ENCODE measurements at regions not wholly inside any gene's neighbourhood (a gene's known extent, or its start where the extent isn't known, plus 50 kb on each side); places are given as distances from the start of the nearest gene placed in this dataset.
"Not testable (repeated sequence)": the region's sequence is repeated elsewhere in the genome, so short reads cannot be mapped to it uniquely, and the experiment has no call there.

DNA sequence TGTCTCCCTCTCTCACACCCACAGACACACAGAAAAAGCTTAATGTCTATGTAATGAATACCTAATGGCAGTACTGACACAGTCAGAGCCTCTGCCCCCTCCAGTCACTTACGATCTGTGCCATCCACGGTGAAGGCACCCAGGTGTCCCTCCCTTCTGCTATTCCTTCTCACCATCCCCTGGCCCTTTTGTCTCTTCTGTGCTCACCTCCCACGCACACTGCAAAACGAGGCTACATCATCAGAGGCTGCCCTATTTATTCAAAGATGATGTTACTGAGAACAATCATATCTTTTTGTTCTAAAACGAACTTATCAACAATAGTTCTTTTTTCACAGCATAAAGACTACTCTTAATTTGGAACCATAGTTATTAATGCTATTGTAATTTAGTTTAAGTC lies 246.9 kb upstream of the MKLN1 start:
- DNase-seq (ENCODE audit: low read depth) = no peak

DNA sequence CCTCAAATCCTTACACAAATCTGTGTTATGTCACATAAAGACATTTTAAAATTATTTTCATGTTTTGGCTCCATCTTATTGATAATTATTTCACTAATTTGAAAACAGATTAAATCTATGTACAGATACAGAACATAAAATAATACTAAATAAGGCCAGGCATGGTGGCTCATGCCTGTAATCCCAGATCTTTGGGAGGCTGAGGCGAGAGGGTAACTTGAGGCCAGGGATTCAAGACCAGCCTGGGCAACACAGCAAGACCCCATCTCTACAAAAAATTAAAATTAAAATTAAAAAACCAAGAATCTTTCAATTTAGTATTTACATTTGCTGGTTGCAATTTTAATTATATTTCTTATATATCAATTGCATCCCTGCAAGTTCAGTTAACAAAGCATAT lies 246.4 kb upstream of the MKLN1 start:
- DNase-seq (ENCODE audit: low read depth) = no peak

DNA sequence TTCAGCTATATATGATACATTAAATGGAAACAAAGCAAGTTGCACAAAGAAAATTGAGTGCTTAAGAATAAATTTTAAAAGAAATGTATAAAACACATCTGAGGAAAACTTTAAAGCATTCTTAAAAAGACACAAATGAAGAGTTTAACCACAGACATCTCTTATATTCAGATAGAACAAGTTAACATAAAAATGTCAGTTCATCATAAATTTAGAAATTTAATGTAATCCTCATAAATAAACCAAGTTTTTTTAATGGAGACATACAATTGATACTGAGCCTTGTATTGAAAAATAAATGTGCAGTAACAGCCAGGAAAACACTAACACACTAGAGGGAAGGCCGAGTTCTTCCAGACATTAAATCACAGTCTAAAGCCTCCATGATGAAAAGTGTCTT lies 243.9 kb upstream of the MKLN1 start:
- DNase-seq (ENCODE audit: low read depth) = no peak

DNA sequence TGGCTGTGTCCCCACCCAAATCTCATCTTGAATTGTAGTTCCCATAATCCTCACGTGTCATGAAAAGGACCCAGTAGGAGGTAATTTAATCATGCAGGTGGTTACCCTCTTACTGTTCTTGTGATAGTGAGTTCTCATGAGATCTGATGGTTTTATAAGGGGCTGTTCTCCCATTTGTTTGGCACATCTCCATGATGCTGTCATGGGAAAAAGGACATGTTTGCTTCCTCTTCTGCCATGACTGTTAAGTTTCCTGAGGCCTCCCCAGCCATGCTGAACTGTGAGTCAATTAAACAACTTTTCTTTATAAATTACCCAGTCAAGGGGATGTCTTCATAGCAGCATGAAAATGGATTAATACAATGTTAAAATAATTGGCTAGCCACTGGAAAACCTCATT lies 243.3 kb upstream of the MKLN1 start:
- DNase-seq (ENCODE audit: low read depth) = not testable (repeated sequence)

DNA sequence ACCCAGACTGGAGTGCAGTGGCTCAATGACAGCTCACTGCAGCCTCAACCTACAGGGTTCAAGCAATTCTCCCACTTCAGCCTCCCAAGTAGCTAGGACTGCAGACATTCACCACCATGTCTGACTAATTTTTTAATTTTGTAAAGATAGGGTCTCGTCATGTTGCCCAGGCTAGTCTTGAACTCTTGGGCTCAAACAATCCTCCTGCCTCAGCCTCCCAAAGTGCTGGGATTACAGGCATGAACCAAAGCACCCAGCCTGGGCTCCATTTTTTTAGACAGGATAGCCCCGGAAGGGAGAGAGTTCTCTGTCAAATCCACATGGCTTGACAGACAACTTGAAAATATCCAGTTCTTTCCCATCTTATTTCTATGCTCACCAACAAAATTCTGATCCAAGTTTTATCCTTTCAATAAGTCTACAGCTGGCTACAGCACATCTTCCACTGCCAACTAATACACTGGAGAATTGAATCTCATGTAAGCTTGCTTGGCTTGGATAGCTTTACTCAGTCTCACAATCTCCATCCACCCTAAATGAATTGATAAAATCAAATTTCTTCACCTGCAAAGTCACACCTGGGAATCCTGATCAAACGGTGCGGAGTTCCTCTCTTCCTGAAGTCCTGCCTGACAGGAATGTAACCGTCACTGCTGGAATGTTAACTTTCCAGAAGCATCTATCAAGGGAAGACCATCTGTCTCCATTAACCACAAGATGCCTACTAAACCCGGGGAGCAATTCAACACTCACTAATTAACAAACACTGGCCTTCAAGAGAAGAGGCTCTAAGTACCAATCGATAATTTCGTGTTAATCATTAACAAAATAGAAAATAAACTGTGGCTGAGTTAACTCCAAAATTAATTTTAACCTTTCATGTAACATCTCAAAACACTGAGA lies 239.7 kb upstream of the MKLN1 start:
- no peak for DNase-seq (ENCODE audit: low read depth)

DNA sequence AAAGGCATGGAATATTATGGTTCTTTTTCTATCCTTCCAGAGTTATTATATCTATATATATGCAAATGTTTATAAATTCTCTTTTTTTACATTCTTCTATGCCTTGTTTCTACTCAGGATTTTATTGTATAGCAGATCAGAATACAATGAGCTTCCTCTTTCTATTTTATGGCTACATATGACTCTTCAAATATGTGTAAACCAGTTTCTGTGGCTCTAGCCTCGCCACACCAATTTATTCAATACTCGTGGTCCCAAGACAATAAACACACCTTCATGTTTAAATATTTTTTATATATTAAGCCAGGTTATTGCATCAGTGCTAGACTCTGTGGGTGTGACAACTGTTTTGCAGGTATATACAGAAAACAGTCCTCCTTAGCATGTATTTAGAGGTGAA lies 237.5 kb upstream of the MKLN1 start:
- DNase-seq (ENCODE audit: low read depth) = no peak

DNA sequence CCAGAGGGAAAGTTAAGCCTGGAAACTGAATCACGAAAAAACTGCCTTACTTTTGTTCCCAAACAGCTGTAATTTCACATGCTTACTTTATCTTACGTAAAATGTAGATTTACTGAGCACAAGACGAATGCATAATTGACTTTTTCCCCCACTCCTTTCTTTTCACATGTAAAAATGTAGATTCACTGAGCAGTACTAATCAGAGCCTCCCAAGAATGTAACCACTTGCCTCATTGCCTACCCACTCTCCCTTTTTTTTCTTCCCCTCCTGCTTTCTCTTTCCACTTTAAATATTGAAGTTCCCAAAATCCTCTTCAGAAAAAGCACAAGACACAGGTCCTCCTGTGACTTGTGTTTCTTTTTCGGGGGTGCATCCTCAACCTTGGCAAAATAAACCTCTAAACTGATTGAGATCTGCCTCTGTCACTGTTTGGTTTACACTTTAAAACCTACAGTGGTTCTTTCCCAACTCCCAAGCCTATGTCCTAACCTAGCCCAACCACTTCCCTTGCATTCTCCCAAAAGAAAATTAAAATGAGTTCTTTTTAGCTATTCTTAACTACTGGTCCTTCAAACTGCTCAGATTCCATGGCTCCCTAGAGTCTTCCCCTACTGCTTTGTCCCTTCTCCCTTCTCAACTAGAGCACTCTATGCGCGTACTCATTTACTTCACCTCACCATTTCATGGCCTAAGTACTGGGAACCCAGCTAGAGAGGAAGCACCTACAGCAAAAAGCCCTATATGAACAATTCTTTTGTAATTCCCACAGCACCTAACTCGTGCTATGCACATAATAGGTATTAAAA lies 236.6 kb upstream of the MKLN1 start:
- DNase-seq (ENCODE audit: low read depth) = no peak

DNA sequence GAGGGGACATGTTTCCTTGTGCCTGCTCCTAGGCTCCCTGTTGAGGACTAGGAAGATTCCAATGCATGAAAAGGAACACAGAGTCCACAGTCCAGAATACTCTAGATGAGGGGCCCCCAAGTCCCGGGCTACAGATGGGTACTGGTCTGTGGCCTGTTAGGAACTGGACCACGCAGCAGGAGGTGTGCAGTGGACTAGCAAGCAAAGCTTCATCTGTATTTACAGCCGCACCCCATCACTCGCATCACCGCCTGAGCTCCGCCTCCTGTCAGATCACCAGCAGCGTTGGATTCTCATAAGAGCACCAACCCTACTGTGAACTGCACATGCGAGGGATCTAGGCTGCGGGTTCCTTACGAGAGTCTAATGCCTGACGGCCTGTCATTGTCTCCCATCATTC lies 233.0 kb upstream of the MKLN1 start:
- no peak for DNase-seq (ENCODE audit: low read depth)

DNA sequence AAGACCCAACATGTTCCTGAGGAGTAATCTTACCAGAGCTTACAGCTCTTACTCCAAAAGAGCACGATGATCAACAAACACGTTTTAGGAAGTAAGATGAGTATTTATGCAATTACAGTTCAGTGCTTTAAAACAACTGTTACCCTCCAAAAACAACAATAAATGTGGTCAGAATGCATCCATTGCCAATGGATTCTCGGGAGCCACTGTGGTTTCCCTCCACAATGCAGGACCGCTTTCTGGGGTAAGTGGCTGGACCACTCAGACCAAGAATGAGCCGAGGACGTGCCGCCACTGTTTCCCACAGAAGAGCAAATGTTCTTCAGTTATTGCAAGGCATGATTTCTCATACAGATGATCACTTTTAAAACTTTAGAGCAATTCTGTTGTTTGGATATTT lies 232.3 kb upstream of the MKLN1 start:
- DNase-seq (ENCODE audit: low read depth) = no peak

DNA sequence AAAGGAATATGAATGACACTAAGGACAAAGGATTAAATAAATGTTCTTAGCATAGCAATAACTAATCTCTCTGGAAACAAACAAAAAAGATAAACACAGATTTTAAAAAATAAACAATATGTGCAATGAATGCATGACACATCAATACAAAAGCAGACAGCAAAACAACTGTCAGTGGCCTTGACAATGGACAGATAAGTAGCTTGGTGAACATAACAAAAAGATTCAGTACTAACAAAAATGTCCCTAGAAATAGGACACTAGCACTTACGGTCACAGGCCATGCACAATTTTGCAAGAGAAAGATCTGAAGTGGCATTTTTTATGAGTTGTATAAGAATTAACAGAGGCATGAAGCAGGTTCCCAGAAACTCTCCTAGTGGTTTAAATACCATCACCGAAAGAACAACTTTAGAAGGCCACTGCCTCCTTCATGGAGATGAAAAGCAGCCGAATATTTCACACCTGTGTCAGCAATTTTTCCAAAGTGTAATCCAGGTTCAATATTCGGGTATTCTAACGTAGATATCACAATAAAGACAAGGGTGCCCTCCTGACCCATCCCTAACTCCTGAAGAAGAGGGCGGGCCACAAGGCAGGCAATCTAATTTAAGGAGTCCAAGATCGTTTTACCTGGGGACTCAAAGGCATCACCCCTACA lies 231.3 kb upstream of the MKLN1 start:
- no peak for DNase-seq (ENCODE audit: low read depth)

DNA sequence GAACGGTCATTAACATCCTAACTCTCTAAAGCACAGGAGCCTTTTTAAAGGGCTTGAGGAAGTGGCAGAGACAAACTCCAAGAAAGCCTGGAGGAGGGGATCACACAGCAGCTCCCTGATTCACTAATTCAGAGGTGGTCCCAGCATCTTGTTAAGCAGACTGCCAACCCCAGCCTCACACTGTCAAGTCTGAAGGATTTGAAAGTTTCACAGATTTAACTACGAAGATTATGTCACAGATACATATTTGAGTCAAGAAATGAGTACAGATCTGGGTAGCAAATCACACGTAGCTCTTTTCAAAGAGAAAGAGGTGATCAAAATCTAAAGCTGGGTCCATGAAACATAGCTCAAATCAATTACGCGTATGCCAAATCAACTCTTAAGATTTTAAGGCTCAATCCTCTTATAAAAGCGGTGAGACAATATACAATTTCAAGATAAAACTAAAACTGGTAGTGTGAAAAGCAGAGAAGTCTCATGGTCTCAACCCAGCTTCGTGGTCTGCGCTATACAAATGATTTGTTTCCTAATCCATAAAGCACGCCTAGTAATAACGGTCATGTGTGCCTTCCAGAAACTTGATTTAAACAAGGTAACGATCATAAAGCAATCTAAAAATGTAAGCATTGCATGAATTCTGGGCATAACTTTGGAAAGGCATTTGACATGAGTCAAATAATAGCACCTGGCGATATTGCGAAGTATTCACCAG lies 229.9 kb upstream of the MKLN1 start:
- DNase-seq (ENCODE audit: low read depth) = no peak

DNA sequence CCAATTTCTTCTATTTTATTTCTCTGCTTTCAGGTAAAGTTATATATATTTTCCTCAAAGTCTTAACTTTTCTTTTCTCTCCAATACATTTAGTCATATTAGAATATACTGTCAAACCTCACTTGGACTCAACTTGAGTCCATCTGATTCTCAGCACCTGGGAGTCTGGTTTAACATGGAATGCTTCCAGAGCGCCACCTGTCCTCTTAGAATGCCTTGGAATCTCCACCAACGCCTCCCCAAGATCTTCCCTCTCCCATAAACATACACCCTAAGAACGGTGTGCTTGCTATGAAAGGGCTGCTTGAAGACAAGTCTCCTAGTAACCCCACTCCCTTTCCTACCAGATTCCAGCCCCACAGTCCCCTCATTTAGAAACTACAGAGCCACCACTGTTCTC lies 229.1 kb upstream of the MKLN1 start:
- peak; percentile 24 for DNase-seq (ENCODE audit: low read depth)

DNA sequence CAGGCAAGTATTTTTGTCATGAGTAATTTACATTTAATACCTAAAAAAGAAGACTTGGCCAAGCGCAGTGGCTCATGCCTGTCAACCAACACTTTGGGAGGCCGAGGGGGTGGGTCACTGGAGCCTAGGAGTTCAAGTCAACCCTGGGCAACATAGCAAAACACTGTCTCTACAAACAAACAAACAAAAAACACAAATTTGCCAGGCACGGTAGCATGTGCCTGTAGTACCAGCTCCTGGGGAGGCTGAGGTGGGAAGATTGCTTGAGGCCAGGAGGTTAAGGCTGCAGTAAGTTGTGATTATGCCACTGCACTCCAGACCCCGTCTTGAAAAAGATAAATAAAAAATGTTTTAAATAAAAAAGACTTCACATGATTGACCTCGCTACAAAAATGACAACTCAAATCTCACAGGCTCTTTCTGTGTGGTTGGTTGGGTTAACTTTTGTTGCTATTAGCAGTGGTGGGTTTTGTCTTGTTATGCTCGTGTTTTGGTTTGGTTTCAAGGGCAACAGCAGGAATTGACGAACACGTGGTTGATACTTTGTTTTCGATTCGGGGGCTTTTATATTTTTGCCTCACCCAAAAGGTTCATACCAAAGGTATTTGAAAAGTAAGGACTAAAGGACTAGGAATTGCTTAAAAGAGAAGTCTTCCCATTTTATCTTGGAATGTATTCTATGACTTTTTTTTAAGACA lies 227.2 kb upstream of the MKLN1 start:
- no peak for DNase-seq (ENCODE audit: low read depth)

DNA sequence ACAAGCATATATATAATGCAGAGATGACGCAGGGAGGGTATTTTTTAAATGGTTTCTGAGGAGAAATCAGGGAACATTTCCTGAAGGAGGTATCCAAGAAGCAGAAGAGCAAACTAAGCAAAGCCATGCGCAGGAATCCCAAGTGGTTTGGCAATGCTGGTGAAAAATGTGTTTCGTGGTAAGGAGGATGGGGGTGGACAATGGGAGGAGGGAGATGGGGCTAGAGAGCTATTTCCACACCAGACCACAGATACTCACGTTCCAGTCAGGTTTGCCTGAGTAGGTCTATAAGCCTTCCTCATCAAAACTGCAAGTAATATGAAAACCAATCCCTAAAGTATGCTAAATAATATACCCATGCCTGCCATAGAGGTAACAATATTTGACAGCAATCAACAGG lies 223.7 kb upstream of the MKLN1 start:
- DNase-seq (ENCODE audit: low read depth) = peak; percentile 76

DNA sequence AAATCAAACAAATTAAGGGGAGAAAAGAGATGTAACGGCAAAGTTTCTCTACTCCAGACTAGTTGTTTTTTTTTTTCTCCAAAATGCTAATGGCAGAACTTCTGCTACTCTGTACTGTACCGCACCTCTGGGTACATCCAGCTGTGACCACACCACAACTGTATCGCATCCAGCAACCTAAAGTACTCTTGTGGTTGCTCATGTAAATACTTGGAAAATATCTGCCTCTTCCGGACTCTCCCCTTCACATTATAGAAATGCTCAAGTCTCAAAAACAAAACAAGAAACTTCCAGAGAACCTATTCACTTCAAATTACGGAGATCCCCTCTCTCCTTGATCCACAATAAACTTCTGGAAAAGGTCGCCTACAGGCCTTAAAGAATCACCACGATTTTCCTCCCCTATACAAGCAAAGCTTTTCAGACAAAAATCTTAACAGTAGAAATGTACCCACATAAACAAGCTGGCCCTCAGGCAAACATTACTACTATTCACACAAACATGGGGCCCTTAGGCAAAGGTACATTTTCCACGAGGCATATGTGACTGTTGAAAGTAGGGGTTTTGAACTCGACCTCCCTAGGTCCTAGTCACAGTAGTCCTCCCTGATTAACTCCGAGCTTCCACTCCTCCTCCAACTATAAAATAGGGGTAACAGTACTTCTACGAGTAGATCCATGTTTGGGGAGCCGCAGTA lies 222.9 kb upstream of the MKLN1 start:
- peak; percentile 32 for DNase-seq (ENCODE audit: low read depth)

DNA sequence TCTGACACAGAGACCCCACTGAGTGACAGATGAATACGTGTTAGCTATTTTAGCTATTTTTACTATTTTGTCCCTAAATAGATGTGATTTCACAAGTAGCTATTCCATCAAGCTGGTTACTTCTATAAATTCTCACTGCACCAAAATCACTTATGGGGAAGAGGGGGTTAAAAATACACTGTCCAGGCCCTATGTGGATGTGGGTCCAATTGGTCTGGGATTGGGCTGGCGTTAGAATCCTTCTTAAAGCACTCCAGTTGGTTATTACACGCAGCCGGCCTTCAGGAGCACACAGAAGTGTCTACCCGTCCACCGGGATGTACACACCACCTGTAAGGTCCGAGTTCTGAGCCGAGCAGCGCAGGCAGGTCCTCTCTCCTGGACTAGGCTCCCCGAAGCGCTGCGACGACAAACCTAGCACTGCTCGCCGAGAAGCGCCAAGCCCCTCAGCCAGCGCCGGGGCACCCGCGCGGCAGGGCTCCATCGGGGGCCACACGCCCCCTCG lies 222.3 kb upstream of the MKLN1 start:
- peak; percentile 17 for DNase-seq (ENCODE audit: low read depth)

DNA sequence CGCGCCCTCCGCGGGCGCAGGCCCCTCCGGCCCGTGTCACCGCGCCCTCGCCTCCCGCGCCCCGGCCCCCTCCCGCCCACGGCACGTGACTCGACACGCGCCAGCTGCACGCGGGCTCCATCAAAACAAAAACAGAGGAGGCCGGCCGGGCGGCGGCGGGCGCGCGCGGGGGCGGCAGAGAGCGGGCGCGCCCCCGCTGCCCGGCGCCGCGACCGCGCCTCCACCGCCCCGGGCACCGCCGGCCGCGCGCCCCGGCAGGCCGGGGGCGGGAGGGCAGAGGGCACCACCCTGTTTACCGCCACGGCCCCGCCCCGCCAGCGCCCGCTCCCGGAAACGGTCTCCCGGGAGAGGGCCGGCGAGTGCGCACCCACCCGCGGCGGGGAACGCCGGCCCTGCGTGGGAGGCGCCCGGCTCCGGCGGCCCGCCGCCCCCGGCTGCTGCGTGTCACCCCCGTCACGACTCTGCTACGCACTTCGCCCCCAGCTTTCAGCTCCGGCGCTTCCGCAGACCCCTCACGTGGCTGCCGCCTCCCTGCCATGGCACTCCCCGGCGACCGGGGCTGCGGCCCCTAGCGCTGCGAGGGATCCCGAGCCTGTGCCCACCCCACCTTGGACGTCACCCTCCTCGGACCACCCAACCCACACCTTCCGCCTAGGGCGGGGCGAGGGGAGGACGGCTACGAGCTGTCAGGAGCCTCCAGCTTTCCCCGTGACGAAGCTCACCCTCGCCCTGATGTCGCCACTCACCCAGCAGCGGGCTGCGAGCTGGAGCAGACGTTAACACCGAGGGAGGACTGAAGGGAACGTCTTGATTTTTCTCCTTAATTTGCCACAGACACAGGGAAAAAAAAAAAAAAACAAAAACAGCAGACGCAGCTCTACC lies 221.6 kb upstream of the MKLN1 start:
- peak; percentile 74 for DNase-seq (ENCODE audit: low read depth)

DNA sequence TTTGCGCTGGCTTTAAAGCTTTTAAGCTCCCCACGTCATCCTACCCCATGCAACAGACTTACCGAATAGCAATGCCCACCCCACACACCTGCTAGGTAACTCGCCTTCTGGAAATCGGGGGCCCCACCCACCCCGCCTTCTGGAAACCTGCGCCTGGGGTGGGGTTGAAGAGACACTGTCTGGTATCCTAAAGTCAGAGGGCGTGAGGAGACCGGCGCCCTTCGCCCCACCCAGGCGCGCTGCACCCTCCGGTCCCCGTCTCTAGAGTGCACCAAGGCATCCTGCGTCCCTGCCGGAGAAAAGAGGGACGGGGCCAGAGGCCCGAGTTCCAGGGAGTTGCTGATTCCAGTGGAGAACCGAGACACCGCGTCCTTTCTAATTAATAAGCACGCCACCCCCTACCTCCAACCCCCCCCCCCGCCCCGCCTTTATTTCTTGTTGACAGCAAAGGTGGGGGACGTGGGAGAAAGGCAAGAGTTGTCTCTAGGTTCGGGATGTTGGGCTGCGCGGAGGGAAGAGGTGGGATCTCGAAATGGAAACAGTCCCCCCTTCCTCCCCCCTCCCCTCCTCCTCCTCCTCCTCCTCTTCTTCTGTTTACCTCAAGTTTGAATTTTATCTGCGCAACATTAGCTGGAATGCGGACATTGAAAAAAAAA lies 220.9 kb upstream of the MKLN1 start:
- peak; percentile 40 for DNase-seq (ENCODE audit: low read depth)

Measured in RPMI7951 (cell line).